Left lung (tissue), 4 donors: ENCODE measurements at regions not wholly inside any gene's neighbourhood (a gene's known extent, or its start where the extent isn't known, plus 50 kb on each side); places are given as distances from the start of the nearest gene placed in this dataset.

ENCODE experiments used
- ATAC-seq: fragments of 200-7000 bp; cut with Tn5 transposase; one replicate; pipeline ENCODE4 v1.9.1; 2020; ENCODE audit warnings: moderate library complexity
- DNase-seq, 4 donors: peaks; one replicate each; pipeline ENCODE4 v3.0.0-alpha.2; 2013 to 2020
- H3K27ac ChIP-seq, 2 donors: fragments of 200-600 bp; sonication (generic) in 1 of 2; one replicate each; pipeline versions ENCODE4 v1.5.0 to v1.8.0; 2020 to 2021
- H3K27me3 ChIP-seq, 2 donors: fragments of 200-600 bp; sonication (generic) in 1 of 2; one replicate each; pipeline versions ENCODE4 v1.5.0 to v1.8.0; 2020 to 2021
- H3K36me3 ChIP-seq, 2 donors: fragments of 200-600 bp; sonication (generic) in 1 of 2; one replicate each; pipeline versions ENCODE4 v1.5.0 to v1.8.0; 2020 to 2021
- H3K4me1 ChIP-seq, 2 donors: fragments of 200-600 bp; one replicate each; pipeline ENCODE4 v1.8.0; 2021
- H3K4me3 ChIP-seq, 2 donors: fragments of 200-600 bp; sonication (generic) in 1 of 2; one replicate each; pipeline versions ENCODE4 v1.5.0 to v1.8.0; 2020 to 2021; ENCODE audit warnings: mild to moderate bottlenecking in 1 of 2
- H3K9me3 ChIP-seq, 2 donors: fragments of 200-600 bp; sonication (generic) in 1 of 2; one replicate each; pipeline versions ENCODE4 v1.5.0 to v1.8.0; 2020 to 2021
- CTCF ChIP-seq, 2 donors: fragments of 200-600 bp; sonication (generic) in 1 of 2; IDR thresholded peaks; one replicate each; pipeline versions ENCODE4 v1.5.0 to v1.8.0; 2021; ENCODE audit warnings: antibody characterized with exemption in 2 of 2
- intact Hi-C, 2 donors: fragments of 100-400 bp; cut with DNase I; formaldehyde crosslinking; loops; one replicate each; pipeline versions ENCODE4 v1.11.2 to v1.14.2; 2022
- donor health status: DM: no; HTN: yes; CAD: no.
- donor health status: DM: no; HTN: no; CAD: no.

DNA sequence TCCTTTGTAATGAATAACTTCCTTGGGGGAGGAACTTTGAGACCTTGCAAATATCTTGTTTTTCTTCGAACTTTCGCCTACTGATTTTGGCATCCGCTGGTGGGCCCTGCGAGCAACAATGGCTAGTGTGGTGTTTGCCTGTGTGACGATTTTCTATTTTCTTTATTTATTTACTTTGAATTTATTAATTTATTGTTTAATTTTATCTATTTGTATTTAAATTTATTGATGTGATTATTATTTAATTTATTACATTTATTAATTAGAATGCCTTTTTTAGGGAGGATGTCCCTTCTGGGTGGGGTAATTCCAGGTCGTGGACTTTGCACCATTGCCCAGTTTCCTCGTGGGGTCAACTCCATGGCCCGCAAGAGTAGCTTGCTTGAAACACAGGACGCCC, 149.7 kb downstream of the ZNF664 start:
- intact Hi-C loops, result no loop called here
- no peaks in the 10 kb centered on the region for H3K36me3 ChIP-seq
- DNase-seq (no peak), ATAC-seq (no peak)
- no peaks in the 10 kb centered on the region for H3K9me3 ChIP-seq
- H3K27ac ChIP-seq, result no peak overlapping the region
- H3K27me3 ChIP-seq, result no peaks in the 10 kb centered on the region
- no peaks in the 10 kb centered on the region for H3K4me1 ChIP-seq
- H3K4me3 ChIP-seq, result no peak overlapping the region
- TF ChIP-seq CTCF (IDR thresholded peaks at IDR 0.05), result no peak

- intact Hi-C loops, result no loop called here
- ATAC-seq (no peak), DNase-seq (no peak)
- Histone ChIP-seq H3K27me3 (no peaks in the 10 kb centered on the region), H3K9me3 (no peaks in the 10 kb centered on the region), H3K36me3 (no peaks in the 10 kb centered on the region), H3K4me1 (no peaks in the 10 kb centered on the region), H3K27ac (no peak overlapping the region), H3K4me3 (no peak overlapping the region)
- TF ChIP-seq CTCF (IDR thresholded peaks at IDR 0.05), result no peak
Measured at GRCh38 chr12:124123296-124124000, 150.4 kb downstream of the ZNF664 start.

- no peak for TF ChIP-seq CTCF (IDR thresholded peaks at IDR 0.05)
- H3K4me3 ChIP-seq, result no peak overlapping the region
- H3K27me3 ChIP-seq, result no peaks in the 10 kb centered on the region
- intact Hi-C loops, result no loop called here
- no peak for ATAC-seq
- no peak overlapping the region for H3K27ac ChIP-seq
- no peaks in the 10 kb centered on the region for H3K4me1 ChIP-seq
- H3K36me3 ChIP-seq, result no peaks in the 10 kb centered on the region
- DNase-seq, result no peak
- H3K9me3 ChIP-seq, result no peaks in the 10 kb centered on the region
Measured at GRCh38 chr12:124125203-124125871, 152.3 kb downstream of the ZNF664 start.

GRCh38 chr12:124126950-124127655, 154.1 kb downstream of the ZNF664 start:
- no peak for DNase-seq
- no peak for TF ChIP-seq CTCF (IDR thresholded peaks at IDR 0.05)
- H3K4me3 ChIP-seq, result no peak overlapping the region
- H3K36me3 ChIP-seq, result no peaks in the 10 kb centered on the region
- intact Hi-C loops, result no loop called here
- no peaks in the 10 kb centered on the region for H3K9me3 ChIP-seq
- H3K27me3 ChIP-seq, result no peaks in the 10 kb centered on the region
- no peaks in the 10 kb centered on the region for H3K4me1 ChIP-seq
- no peak for ATAC-seq
- H3K27ac ChIP-seq, result no peak overlapping the region

- H3K27ac ChIP-seq, result no peak overlapping the region
- no peak for TF ChIP-seq CTCF (IDR thresholded peaks at IDR 0.05)
- H3K27me3 ChIP-seq, result no peaks in the 10 kb centered on the region
- no peaks in the 10 kb centered on the region for H3K9me3 ChIP-seq
- ATAC-seq, result no peak
- no peaks in the 10 kb centered on the region for H3K4me1 ChIP-seq
- H3K36me3 ChIP-seq, result no peaks in the 10 kb centered on the region
- no peak overlapping the region for H3K4me3 ChIP-seq
- intact Hi-C loops, result no loop called here
- no peak for DNase-seq
Measured at GRCh38 chr12:124129132-124129531, 156.1 kb downstream of the ZNF664 start.
